IMR-90 (cell line): ENCODE measurements at regions not wholly inside any gene's neighbourhood (a gene's known extent, or its start where the extent isn't known, plus 50 kb on each side); places are given as distances from the start of the nearest gene placed in this dataset.

Experiments used
- BHLHE40 ChIP-seq: fragments of 150-350 bp; IDR thresholded peaks from 2 replicates; pipeline ENCODE4 v1.6.1; 2016; ENCODE audit warnings: mild to moderate bottlenecking, low read depth, low read length
- CEBPB ChIP-seq: IDR thresholded peaks from 2 replicates; pipeline ENCODE4 v1.6.1; 2012; ENCODE audit warnings: low read depth, low read length, improper control_type of control experiment
- CHD1 ChIP-seq: IDR thresholded peaks from 2 replicates; pipeline ENCODE4 v1.6.1; 2012; ENCODE audit warnings: low read depth, low read length, improper control_type of control experiment
- CTCF ChIP-seq: conservative IDR thresholded peaks from 2 replicates; pipeline ENCODE4 v1.5.1; 2012; ENCODE audit warnings: mild to moderate bottlenecking, low read depth, low read length, improper control_type of control experiment
- FOS ChIP-seq: fragments of 150-350 bp; IDR thresholded peaks from 2 replicates; pipeline ENCODE4 v1.6.1; 2016; ENCODE audit warnings: low read depth, low read length
- MXI1 ChIP-seq: IDR thresholded peaks from 2 replicates; pipeline ENCODE4 v1.6.1; 2012; ENCODE audit warnings: low read depth, mild to moderate bottlenecking, low read length, moderate library complexity, borderline replicate concordance
- POLR2A ChIP-seq: IDR thresholded peaks from 2 replicates; pipeline ENCODE4 v1.6.1; 2012; ENCODE audit warnings: mild to moderate bottlenecking, low read depth, low read length
- RFX5 ChIP-seq: IDR thresholded peaks from 2 replicates; pipeline ENCODE4 v1.8.0; 2012; ENCODE audit warnings: low read depth, mild to moderate bottlenecking, low read length, moderate library complexity
- SMC3 ChIP-seq: fragments of 150-350 bp; IDR thresholded peaks from 2 replicates; pipeline ENCODE4 v1.6.1; 2016; ENCODE audit warnings: low read depth, mild to moderate bottlenecking, antibody characterized with exemption, low read length, moderate library complexity
- USF2 ChIP-seq: fragments of 150-350 bp; IDR thresholded peaks from 2 replicates; pipeline ENCODE4 v1.6.1; 2017; ENCODE audit warnings: mild to moderate bottlenecking, antibody characterized with exemption, low read length, low read depth

- TF ChIP-seq CTCF (no peak), BHLHE40 (no peak), POLR2A (no peak), MXI1 (no peak), CEBPB (no peak), SMC3 (no peak), CHD1 (no peak), RFX5 (no peak), USF2 (no peak), FOS (no peak)
These were observed 145.6 kb upstream of the RBPJ start for GRCh38 chr4:26175006-26175786.
